ENCODE measurements at regions not wholly inside any gene's neighbourhood (a gene's known extent, or its start where the extent isn't known, plus 50 kb on each side); places are given as distances from the start of the nearest gene placed in this dataset.
A peak's percentile ranks its signal among the peaks of the same experiment; 100 is the strongest.

- FAIRE-seq: no peak
- no peak for DNase-seq (ENCODE audit: low spot score)
These were observed 292.4 kb upstream of the AKR1E2 start for GRCh38 chr10:4533621-4534020.

GRCh38 chr10:4532976-4533375, 293.0 kb upstream of the AKR1E2 start:
- FAIRE-seq (peak; percentile 55), DNase-seq (ENCODE audit: low spot score) (no peak)

GRCh38 chr10:4532467-4532866, 293.5 kb upstream of the AKR1E2 start:
- no peak for FAIRE-seq

GRCh38 chr10:4532011-4532410, 294.0 kb upstream of the AKR1E2 start:
- FAIRE-seq: no peak
- DNase-seq (ENCODE audit: low spot score): no peak

More at GRCh38 chr10:4532467-4532866, 293.5 kb upstream of the AKR1E2 start:
- DNase-seq (ENCODE audit: low spot score): no peak

- DNase-seq (ENCODE audit: low spot score) (no peak), FAIRE-seq (no peak)
These were observed 296.7 kb upstream of the AKR1E2 start for GRCh38 chr10:4529266-4529665.

- peak; percentile 28 for DNase-seq (ENCODE audit: low spot score)
- no peak for FAIRE-seq
These were observed 298.6 kb upstream of the AKR1E2 start for GRCh38 chr10:4527281-4527970.

- FAIRE-seq (no peak), DNase-seq (ENCODE audit: low spot score) (no peak)
These were observed 299.7 kb upstream of the AKR1E2 start for GRCh38 chr10:4526311-4526731.

- FAIRE-seq: no peak
- no peak for DNase-seq (ENCODE audit: low spot score)
These were observed 300.9 kb upstream of the AKR1E2 start for GRCh38 chr10:4525103-4525502.

GRCh38 chr10:4522296-4523000, 303.6 kb upstream of the AKR1E2 start:
- peak; percentile 99 for FAIRE-seq
- peak; percentile 79 for DNase-seq (ENCODE audit: low spot score)

- FAIRE-seq (peak; percentile 32), DNase-seq (ENCODE audit: low spot score) (no peak)
These were observed 306.2 kb upstream of the AKR1E2 start for GRCh38 chr10:4519658-4520402.

- no peak for FAIRE-seq
- no peak for DNase-seq (ENCODE audit: low spot score)
These were observed 308.3 kb upstream of the AKR1E2 start for GRCh38 chr10:4517746-4518145.

GRCh38 chr10:4515721-4516120, 310.3 kb upstream of the AKR1E2 start:
- FAIRE-seq (peak; percentile 68), DNase-seq (ENCODE audit: low spot score) (peak; percentile 16)

GRCh38 chr10:4514445-4515108, 311.4 kb upstream of the AKR1E2 start:
- FAIRE-seq (no peak), DNase-seq (ENCODE audit: low spot score) (no peak)

- FAIRE-seq (peak; percentile 17), DNase-seq (ENCODE audit: low spot score) (peak; percentile 26)
These were observed 313.3 kb upstream of the AKR1E2 start for GRCh38 chr10:4512671-4513240.

- DNase-seq (ENCODE audit: low spot score): no peak
- no peak for FAIRE-seq
These were observed 313.8 kb upstream of the AKR1E2 start for GRCh38 chr10:4512196-4512595.

GRCh38 chr10:4511509-4511908, 314.5 kb upstream of the AKR1E2 start:
- no peak for FAIRE-seq
- no peak for DNase-seq (ENCODE audit: low spot score)

GRCh38 chr10:4509405-4509804, 316.6 kb upstream of the AKR1E2 start:
- FAIRE-seq (no peak), DNase-seq (ENCODE audit: low spot score) (no peak)

- DNase-seq (ENCODE audit: low spot score) (no peak), FAIRE-seq (no peak)
These were observed 319.9 kb upstream of the AKR1E2 start for GRCh38 chr10:4506095-4506494.

- FAIRE-seq: no peak
- no peak for DNase-seq (ENCODE audit: low spot score)
These were observed 321.5 kb upstream of the AKR1E2 start for GRCh38 chr10:4504550-4504949.

- no peak for DNase-seq (ENCODE audit: low spot score)
- FAIRE-seq: no peak
These were observed 322.9 kb upstream of the AKR1E2 start for GRCh38 chr10:4503076-4503475.

- DNase-seq (ENCODE audit: low spot score) (peak; percentile 18), FAIRE-seq (peak; percentile 44)
These were observed 324.7 kb upstream of the AKR1E2 start for GRCh38 chr10:4501306-4501705.
